Gastrocnemius medialis (tissue), 4 donors: ENCODE measurements at regions not wholly inside any gene's neighbourhood (a gene's known extent, or its start where the extent isn't known, plus 50 kb on each side); places are given as distances from the start of the nearest gene placed in this dataset.

Experiments
- ATAC-seq, 2 donors: fragments of 150-250 bp; one replicate each; pipeline ENCODE4 v1.9.1; 2016
- DNase-seq, 2 donors: peaks; one replicate each; pipeline ENCODE4 v3.0.0-alpha.2; 2019
- H3K27ac ChIP-seq, 4 donors: fragments of 200-600 bp; sonication (generic); 1 replicate in 1 of 4; 2 replicates in 3 of 4; pipeline ENCODE4 v1.5.1; 2016 to 2018; ENCODE audit warnings: mild to moderate bottlenecking in 2 of 4, moderate library complexity in 1 of 4
- H3K27me3 ChIP-seq, 3 donors: fragments of 200-600 bp; sonication (generic) in 2 of 3; 1 replicate in 1 of 3; 2 replicates in 2 of 3; pipeline versions ENCODE4 v1.5.1 to v1.6.0; 2016 to 2019; ENCODE audit warnings: mild to moderate bottlenecking in 1 of 3, moderate library complexity in 1 of 3
- H3K36me3 ChIP-seq, 2 donors: fragments of 200-600 bp; sonication (generic) in 1 of 2; one replicate each; pipeline ENCODE4 v1.5.1; 2017 to 2018
- H3K4me1 ChIP-seq, 2 donors: fragments of 200-600 bp; sonication (generic) in 1 of 2; one replicate each; pipeline ENCODE4 v1.5.1; 2016 to 2017; ENCODE audit warnings: mild to moderate bottlenecking in 2 of 2
- H3K4me3 ChIP-seq, 4 donors: fragments of 200-600 bp; sonication (generic) in 3 of 4; 1 replicate in 1 of 4; 2 replicates in 3 of 4; pipeline ENCODE4 v1.5.1; 2016 to 2019; ENCODE audit warnings: mild to moderate bottlenecking in 2 of 4
- H3K9me3 ChIP-seq, 3 donors: fragments of 200-600 bp; sonication (generic) in 2 of 3; 1 replicate in 1 of 3; 2 replicates in 2 of 3; pipeline ENCODE4 v1.5.1; 2016 to 2019
- CTCF ChIP-seq, 5 experiments: fragments of 450-650 bp in 3 of 5; fragments of 200-600 bp in 2 of 5; sonication (generic) in 2 of 5; IDR thresholded peaks in 4 of 5; conservative IDR thresholded peaks in 1 of 5; 1 replicate in 4 of 5; 2 replicates in 1 of 5; pipeline ENCODE4 v1.5.1; 2016 to 2019; ENCODE audit warnings: antibody characterized with exemption in 5 of 5, mild to moderate bottlenecking in 3 of 5, moderate library complexity in 3 of 5
- POLR2A ChIP-seq, 2 donors: fragments of 450-650 bp; IDR thresholded peaks; one replicate each; pipeline ENCODE4 v1.6.1; 2017; ENCODE audit warnings: antibody characterized with exemption in 2 of 2, mild to moderate bottlenecking in 2 of 2, moderate library complexity in 2 of 2
- in situ Hi-C, 4 donors: fragments of 200-750 bp; cut with MboI; loops; one replicate each; pipeline versions ENCODE4 v1.15.0 to v1.8.0; 2017; ENCODE audit warnings: low sequenced_read_pairs in 4 of 4
- intact Hi-C: fragments of 100-400 bp; cut with DNase I; formaldehyde crosslinking; loops from one replicate; pipeline ENCODE4 v1.15.1; 2023; ENCODE audit warnings: low total_unique reads

- Histone ChIP-seq H3K36me3 (no peaks in the 10 kb centered on the region), H3K27ac (no peak overlapping the region), H3K4me1 (no peaks in the 10 kb centered on the region), H3K4me3 (no peak overlapping the region), H3K27me3 (no peaks in the 10 kb centered on the region), H3K9me3 (no peaks in the 10 kb centered on the region)
- intact Hi-C loops (no loop called here), in situ Hi-C loops (no loop called here)
- no peak for DNase-seq
- no peak for ATAC-seq
- TF ChIP-seq POLR2A (IDR thresholded peaks at IDR 0.05) (no peak), CTCF (IDR thresholded peaks at IDR 0.05 in 4 of 5, conservative IDR thresholded peaks at IDR 0.05 in 1 of 5) (no peak)
Observed at GRCh38 chr10:61321041-61321857, 131.9 kb downstream of the TMEM26 start.

GRCh38 chr10:61320257-61320587 lies 133.0 kb downstream of the TMEM26 start:
- Histone ChIP-seq H3K9me3 (no peaks in the 10 kb centered on the region), H3K27me3 (no peaks in the 10 kb centered on the region), H3K4me1 (no peaks in the 10 kb centered on the region), H3K27ac (no peak overlapping the region), H3K4me3 (no peak overlapping the region), H3K36me3 (no peaks in the 10 kb centered on the region)
- no peak for TF ChIP-seq CTCF (IDR thresholded peaks at IDR 0.05 in 4 of 5, conservative IDR thresholded peaks at IDR 0.05 in 1 of 5)
- TF ChIP-seq POLR2A (IDR thresholded peaks at IDR 0.05) = no peak
- no peak for DNase-seq
- intact Hi-C loops (no loop called here), in situ Hi-C loops (no loop called here)
- ATAC-seq = no peak

- Histone ChIP-seq H3K27ac (no peak overlapping the region), H3K36me3 (no peaks in the 10 kb centered on the region), H3K4me3 (no peak overlapping the region), H3K4me1 (no peaks in the 10 kb centered on the region), H3K9me3 (no peaks in the 10 kb centered on the region), H3K27me3 (no peaks in the 10 kb centered on the region)
- ATAC-seq = no peak
- intact Hi-C loops = no loop called here
- in situ Hi-C loops = no loop called here
- DNase-seq = no peak
- no peak for TF ChIP-seq POLR2A (IDR thresholded peaks at IDR 0.05)
Observed at GRCh38 chr10:61319386-61320256, 133.6 kb downstream of the TMEM26 start.

- no peak overlapping the region for H3K4me3 ChIP-seq
- in situ Hi-C loops (no loop called here), intact Hi-C loops (no loop called here)
- ATAC-seq (no peak), DNase-seq (no peak)
- no peak overlapping the region for H3K27ac ChIP-seq
- no peaks in the 10 kb centered on the region for H3K27me3 ChIP-seq
- H3K36me3 ChIP-seq = no peaks in the 10 kb centered on the region
- no peaks in the 10 kb centered on the region for H3K4me1 ChIP-seq
- no peaks in the 10 kb centered on the region for H3K9me3 ChIP-seq
- TF ChIP-seq POLR2A (IDR thresholded peaks at IDR 0.05) = no peak
- TF ChIP-seq CTCF (IDR thresholded peaks at IDR 0.05 in 4 of 5, conservative IDR thresholded peaks at IDR 0.05 in 1 of 5) = no peak
Observed at GRCh38 chr10:61318429-61318828, 134.8 kb downstream of the TMEM26 start.

GRCh38 chr10:61317706-61318105 lies 135.5 kb downstream of the TMEM26 start:
- ATAC-seq (no peak), DNase-seq (no peak)
- no peak for TF ChIP-seq POLR2A (IDR thresholded peaks at IDR 0.05)
- TF ChIP-seq CTCF (IDR thresholded peaks at IDR 0.05 in 4 of 5, conservative IDR thresholded peaks at IDR 0.05 in 1 of 5) = no peak
- in situ Hi-C loops = no loop called here
- Histone ChIP-seq H3K4me1 (no peaks in the 10 kb centered on the region), H3K9me3 (no peaks in the 10 kb centered on the region), H3K36me3 (no peaks in the 10 kb centered on the region), H3K4me3 (no peak overlapping the region), H3K27me3 (no peaks in the 10 kb centered on the region), H3K27ac (no peak overlapping the region)
- intact Hi-C loops = no loop called here
